ENCODE measurements at regions not wholly inside any gene's neighbourhood (a gene's known extent, or its start where the extent isn't known, plus 50 kb on each side); places are given as distances from the start of the nearest gene placed in this dataset.

DNA sequence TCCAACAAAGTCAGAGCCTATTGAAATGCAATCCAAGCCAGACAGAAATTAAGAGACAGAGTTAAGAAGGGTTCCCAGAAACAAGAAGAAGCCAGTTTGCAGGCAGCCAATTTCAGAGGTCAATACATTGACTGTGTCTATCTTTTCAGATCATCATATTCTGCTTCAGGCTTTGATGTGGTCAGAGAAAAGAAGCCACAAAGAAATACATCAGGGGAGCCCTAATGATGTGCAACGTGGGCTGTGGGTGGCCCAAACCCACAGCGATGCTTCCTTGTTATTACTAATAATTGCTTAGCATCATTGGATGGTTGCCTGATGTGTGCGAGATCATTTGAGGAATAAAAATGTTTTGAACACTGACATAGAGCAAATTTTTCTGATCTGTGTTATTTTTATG lies 99.0 kb upstream of the DUSP21 start:
- TF ChIP-seq, protein P1, sequence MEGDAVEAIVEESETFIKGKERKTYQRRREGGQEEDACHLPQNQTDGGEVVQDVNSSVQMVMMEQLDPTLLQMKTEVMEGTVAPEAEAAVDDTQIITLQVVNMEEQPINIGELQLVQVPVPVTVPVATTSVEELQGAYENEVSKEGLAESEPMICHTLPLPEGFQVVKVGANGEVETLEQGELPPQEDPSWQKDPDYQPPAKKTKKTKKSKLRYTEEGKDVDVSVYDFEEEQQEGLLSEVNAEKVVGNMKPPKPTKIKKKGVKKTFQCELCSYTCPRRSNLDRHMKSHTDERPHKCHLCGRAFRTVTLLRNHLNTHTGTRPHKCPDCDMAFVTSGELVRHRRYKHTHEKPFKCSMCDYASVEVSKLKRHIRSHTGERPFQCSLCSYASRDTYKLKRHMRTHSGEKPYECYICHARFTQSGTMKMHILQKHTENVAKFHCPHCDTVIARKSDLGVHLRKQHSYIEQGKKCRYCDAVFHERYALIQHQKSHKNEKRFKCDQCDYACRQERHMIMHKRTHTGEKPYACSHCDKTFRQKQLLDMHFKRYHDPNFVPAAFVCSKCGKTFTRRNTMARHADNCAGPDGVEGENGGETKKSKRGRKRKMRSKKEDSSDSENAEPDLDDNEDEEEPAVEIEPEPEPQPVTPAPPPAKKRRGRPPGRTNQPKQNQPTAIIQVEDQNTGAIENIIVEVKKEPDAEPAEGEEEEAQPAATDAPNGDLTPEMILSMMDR (IDR thresholded peaks at IDR 0.05): no peak
- TF ChIP-seq POLR2AphosphoS5 (IDR thresholded peaks at IDR 0.05): no peak
- no peak for TF ChIP-seq EP300 (IDR thresholded peaks at IDR 0.05)

Data from suprapubic skin (tissue), 4 donors.